ENCODE measurements at regions not wholly inside any gene's neighbourhood (a gene's known extent, or its start where the extent isn't known, plus 50 kb on each side); places are given as distances from the start of the nearest gene placed in this dataset.

- Histone ChIP-seq H3K4me1 (ENCODE audit: insufficient read depth, low read length) (peaks cover 48% of the 10 kb centered on the region), H3K36me3 (ENCODE audit: insufficient read depth, low read length) (no peaks in the 10 kb centered on the region), H3K4me3 (ENCODE audit: low read length) (no peak overlapping the region), H3K9ac (ENCODE audit: low read depth, low read length) (no peak overlapping the region; the same call in 1 of the 2 replicates), H3K27me3 (ENCODE audit: insufficient read depth, low read length) (no peaks in the 10 kb centered on the region), H3K27ac (ENCODE audit: low read depth, low read length) (peak overlapping the region; percentile 34; the same call in 1 of the 2 replicates), H3K9me3 (ENCODE audit: insufficient read depth, low read depth, low read length) (no peaks in the 10 kb centered on the region)
- WGBS: 69% methylated on average over 1 of the region's 1 CpG
These were observed 142.6 kb upstream of the CPSF6 start for GRCh38 chr12:69096669-69097335.

DNA sequence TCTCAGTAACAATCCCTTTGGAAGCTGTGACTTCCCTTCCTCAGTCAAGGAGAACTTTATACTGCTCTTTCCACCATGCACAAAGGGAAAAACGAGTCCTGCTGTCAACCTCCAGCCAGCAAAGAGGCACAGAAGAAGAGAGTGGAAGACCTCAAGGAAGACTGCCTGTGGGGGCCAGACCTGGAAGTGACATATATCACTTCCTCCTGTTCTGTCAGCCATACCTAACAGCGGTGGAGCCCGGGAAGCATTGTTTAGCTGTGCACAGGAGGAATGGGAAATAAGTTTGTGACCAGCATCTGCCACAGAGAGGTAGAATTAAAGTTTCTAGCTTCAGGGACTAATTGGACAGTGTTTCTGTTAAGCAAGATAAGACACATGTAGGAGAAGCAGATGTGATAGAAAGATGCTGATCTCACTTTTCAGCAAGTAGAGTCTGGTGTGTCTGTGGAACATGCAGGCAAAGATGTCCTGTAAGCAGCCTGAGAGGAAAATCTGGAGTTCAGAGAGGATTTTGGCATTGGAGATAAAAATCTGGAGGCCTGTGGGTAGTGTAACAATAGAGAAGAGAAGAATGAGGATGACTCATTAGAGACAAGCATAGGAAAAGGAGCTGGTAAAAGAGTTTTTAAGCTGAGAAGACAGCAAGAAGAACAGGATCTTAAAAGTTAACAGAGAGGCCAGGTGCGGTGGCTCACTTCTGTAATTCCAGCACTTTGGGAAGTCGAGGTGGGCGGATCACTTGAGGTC, 141.6 kb upstream of the CPSF6 start:
- H3K27ac ChIP-seq (ENCODE audit: low read depth, low read length): peak overlapping the region; percentile 34
- 83% methylated on average over 6 of the region's 6 CpGs for WGBS
- peaks cover 38% of the 10 kb centered on the region for H3K4me1 ChIP-seq (ENCODE audit: insufficient read depth, low read length)
- no peaks in the 10 kb centered on the region for H3K36me3 ChIP-seq (ENCODE audit: insufficient read depth, low read length)
- no peaks in the 10 kb centered on the region for H3K27me3 ChIP-seq (ENCODE audit: insufficient read depth, low read length)
- no peak overlapping the region for H3K4me3 ChIP-seq (ENCODE audit: low read length)
- H3K9ac ChIP-seq (ENCODE audit: low read depth, low read length): no peak overlapping the region
- no peaks in the 10 kb centered on the region for H3K9me3 ChIP-seq (ENCODE audit: insufficient read depth, low read depth, low read length)

- no peak overlapping the region for H3K4me3 ChIP-seq (ENCODE audit: low read length)
- no peaks in the 10 kb centered on the region for H3K9me3 ChIP-seq (ENCODE audit: insufficient read depth, low read depth, low read length)
- WGBS: 49% methylated on average over 7 of the region's 9 CpGs
- 0 out of 2 replicates have a peak overlapping the region, but pooled peaks have one; percentile 38 for H3K27ac ChIP-seq (ENCODE audit: low read depth, low read length)
- H3K27me3 ChIP-seq (ENCODE audit: insufficient read depth, low read length): no peaks in the 10 kb centered on the region
- no peaks in the 10 kb centered on the region for H3K36me3 ChIP-seq (ENCODE audit: insufficient read depth, low read length)
- peaks cover 37% of the 10 kb centered on the region for H3K4me1 ChIP-seq (ENCODE audit: insufficient read depth, low read length)
- no peak overlapping the region for H3K9ac ChIP-seq (ENCODE audit: low read depth, low read length)
These were observed 140.1 kb upstream of the CPSF6 start for GRCh38 chr12:69099201-69099837.

DNA sequence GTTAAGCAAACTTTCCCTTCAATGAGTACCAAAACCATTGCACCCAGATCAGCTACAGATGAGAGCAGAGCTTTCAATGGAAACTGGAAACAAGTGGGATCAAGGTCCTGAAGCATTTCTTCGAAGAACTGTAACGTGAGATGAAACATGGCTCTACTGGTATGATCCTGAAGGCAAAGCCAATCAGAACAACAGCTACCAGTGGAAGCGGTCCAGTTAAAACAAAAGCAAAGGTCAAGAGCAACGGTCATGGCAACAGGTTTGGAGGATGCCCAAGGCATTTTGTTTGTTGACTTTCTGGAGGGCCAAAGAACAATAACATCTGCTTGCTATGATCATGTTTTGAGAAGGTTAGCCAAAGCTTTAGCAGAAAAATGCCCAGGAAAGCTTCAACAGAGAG, 137.9 kb upstream of the CPSF6 start:
- Histone ChIP-seq H3K9ac (ENCODE audit: low read depth, low read length) (no peak overlapping the region), H3K4me1 (ENCODE audit: insufficient read depth, low read length) (peaks cover 27% of the 10 kb centered on the region), H3K27me3 (ENCODE audit: insufficient read depth, low read length) (no peaks in the 10 kb centered on the region), H3K4me3 (ENCODE audit: low read length) (no peak overlapping the region), H3K36me3 (ENCODE audit: insufficient read depth, low read length) (no peaks in the 10 kb centered on the region), H3K9me3 (ENCODE audit: insufficient read depth, low read depth, low read length) (no peaks in the 10 kb centered on the region), H3K27ac (ENCODE audit: low read depth, low read length) (no peak overlapping the region)
- WGBS: 95% methylated on average over 4 of the region's 4 CpGs

- H3K27ac ChIP-seq (ENCODE audit: low read depth, low read length): no peak overlapping the region
- WGBS: 94% methylated on average over 3 of the region's 3 CpGs
- H3K36me3 ChIP-seq (ENCODE audit: insufficient read depth, low read length): no peaks in the 10 kb centered on the region
- H3K9me3 ChIP-seq (ENCODE audit: insufficient read depth, low read depth, low read length): no peaks in the 10 kb centered on the region
- H3K4me3 ChIP-seq (ENCODE audit: low read length): no peak overlapping the region
- no peaks in the 10 kb centered on the region for H3K27me3 ChIP-seq (ENCODE audit: insufficient read depth, low read length)
- H3K9ac ChIP-seq (ENCODE audit: low read depth, low read length): no peak overlapping the region
- H3K4me1 ChIP-seq (ENCODE audit: insufficient read depth, low read length): peaks cover 20% of the 10 kb centered on the region; the same call in 1 of the 2 replicates
These were observed 136.5 kb upstream of the CPSF6 start for GRCh38 chr12:69102856-69103255.

DNA sequence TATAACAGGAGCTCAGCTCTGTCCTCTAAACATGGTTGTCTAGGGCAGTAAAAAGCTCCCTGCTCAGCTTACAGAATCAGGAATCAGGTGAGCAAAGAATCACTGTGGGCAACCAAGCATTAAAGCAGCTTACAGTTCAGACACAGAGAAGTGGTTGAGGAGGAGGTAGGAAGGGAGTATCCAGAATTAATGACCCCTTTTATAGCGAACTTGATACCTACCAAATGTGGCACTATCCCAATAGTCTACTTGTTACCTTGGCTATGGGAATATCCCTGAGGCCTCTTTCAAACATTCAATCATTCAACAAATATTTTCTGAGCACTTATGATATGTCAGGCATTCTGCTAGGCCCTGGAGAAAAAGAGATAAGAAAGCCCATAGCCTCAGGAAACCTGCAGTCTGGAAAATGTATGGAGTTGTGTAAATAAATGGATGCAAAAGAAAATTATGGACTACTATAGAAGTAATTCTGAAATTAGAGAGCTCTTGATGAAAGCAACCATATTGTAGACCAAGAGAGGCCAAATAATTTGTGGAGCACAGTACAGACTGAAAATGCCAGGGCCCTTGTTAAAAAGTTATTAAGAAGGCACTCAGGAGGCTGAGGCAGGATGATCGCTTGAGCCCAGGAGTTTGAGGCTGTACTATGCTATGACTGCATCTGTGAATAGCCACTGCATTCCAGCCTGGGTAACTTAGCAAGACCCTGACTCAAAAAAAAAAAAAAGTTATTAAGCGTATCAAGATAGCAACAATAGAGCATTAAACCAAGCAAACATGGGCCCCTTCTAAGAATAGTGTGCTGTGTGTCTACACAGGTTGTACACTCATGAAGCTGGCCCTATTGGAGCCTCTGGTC, 134.0 kb upstream of the CPSF6 start:
- Histone ChIP-seq H3K36me3 (ENCODE audit: insufficient read depth, low read length) (no peaks in the 10 kb centered on the region), H3K27ac (ENCODE audit: low read depth, low read length) (no peak overlapping the region)

DNA sequence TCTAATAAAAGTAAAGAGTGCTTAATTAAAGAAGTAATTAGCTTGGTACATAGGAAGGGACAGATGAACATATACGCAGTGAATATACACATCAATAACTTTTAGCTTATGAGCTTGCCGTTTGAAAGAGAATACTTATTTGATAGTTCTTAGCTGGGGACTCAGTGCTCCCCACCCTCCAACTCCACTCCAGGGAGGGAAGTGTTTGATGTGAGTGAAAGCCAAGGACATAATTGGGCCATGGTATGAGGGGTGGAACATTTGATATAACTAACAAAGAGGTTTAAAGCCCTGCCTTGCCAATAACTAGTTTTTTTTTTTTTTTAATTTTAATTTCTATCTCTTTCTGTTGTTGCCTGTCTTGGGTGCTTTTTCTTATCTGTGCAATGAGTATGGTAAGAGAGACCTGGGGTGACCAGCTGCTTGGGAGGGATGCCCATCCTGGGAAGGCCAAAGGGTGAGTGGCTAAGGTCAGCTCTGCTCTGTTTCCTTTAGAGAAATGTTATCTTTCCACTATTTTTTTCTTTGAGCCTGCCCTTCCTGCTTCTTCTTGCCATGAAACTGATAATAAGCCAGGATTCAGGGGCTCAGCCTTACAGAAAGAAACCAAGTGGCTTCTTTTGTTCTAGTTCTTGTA, 132.8 kb upstream of the CPSF6 start:
- no peaks in the 10 kb centered on the region for H3K9me3 ChIP-seq (ENCODE audit: insufficient read depth, low read depth, low read length)
- WGBS: no CpG with 5 or more reads among the region's 2 CpGs
- H3K4me1 ChIP-seq (ENCODE audit: insufficient read depth, low read length): peaks cover 11% of the 10 kb centered on the region
- H3K27ac ChIP-seq (ENCODE audit: low read depth, low read length): no peak overlapping the region
- H3K4me3 ChIP-seq (ENCODE audit: low read length): no peak overlapping the region
- H3K9ac ChIP-seq (ENCODE audit: low read depth, low read length): no peak overlapping the region
- no peaks in the 10 kb centered on the region for H3K27me3 ChIP-seq (ENCODE audit: insufficient read depth, low read length)
- no peaks in the 10 kb centered on the region for H3K36me3 ChIP-seq (ENCODE audit: insufficient read depth, low read length)

More for the DNA sequence above, 134.0 kb upstream of the CPSF6 start:
- H3K9me3 ChIP-seq (ENCODE audit: insufficient read depth, low read depth, low read length): no peaks in the 10 kb centered on the region
- H3K9ac ChIP-seq (ENCODE audit: low read depth, low read length): no peak overlapping the region
- H3K4me1 ChIP-seq (ENCODE audit: insufficient read depth, low read length): peaks cover 11% of the 10 kb centered on the region
- no peak overlapping the region for H3K4me3 ChIP-seq (ENCODE audit: low read length)
- WGBS: 92% methylated on average over 3 of the region's 3 CpGs
- no peaks in the 10 kb centered on the region for H3K27me3 ChIP-seq (ENCODE audit: insufficient read depth, low read length)

GRCh38 chr12:69107541-69107940, 131.8 kb upstream of the CPSF6 start:
- Histone ChIP-seq H3K4me1 (ENCODE audit: insufficient read depth, low read length) (peaks cover 11% of the 10 kb centered on the region), H3K4me3 (ENCODE audit: low read length) (no peak overlapping the region), H3K27me3 (ENCODE audit: insufficient read depth, low read length) (no peaks in the 10 kb centered on the region), H3K9me3 (ENCODE audit: insufficient read depth, low read depth, low read length) (no peaks in the 10 kb centered on the region), H3K27ac (ENCODE audit: low read depth, low read length) (no peak overlapping the region), H3K36me3 (ENCODE audit: insufficient read depth, low read length) (no peaks in the 10 kb centered on the region), H3K9ac (ENCODE audit: low read depth, low read length) (no peak overlapping the region)
- WGBS: 86% methylated on average over 1 of the region's 1 CpG

DNA sequence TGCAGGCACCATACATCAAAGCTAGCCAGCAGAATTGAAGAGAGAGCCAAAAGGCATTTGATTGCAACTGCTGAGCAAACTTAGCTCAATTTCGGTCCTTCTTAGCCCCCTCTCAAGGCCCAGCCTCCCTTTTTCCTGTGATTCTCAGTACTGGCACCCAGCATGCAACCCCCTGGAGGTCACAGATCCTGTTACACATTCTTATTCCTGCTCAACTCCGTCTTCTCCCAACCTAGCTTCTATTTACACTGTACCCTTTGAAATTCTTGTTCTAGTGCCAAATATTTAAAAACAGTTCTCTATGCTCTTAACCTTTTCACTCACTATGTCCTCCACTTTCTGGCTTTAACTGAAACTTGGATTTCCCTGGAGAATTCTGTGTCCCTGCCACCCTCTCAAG, 131.3 kb upstream of the CPSF6 start:
- no peak overlapping the region for H3K9ac ChIP-seq (ENCODE audit: low read depth, low read length)
- H3K4me3 ChIP-seq (ENCODE audit: low read length): no peak overlapping the region
- H3K4me1 ChIP-seq (ENCODE audit: insufficient read depth, low read length): peaks cover 11% of the 10 kb centered on the region
- H3K9me3 ChIP-seq (ENCODE audit: insufficient read depth, low read depth, low read length): no peaks in the 10 kb centered on the region
- no peak overlapping the region for H3K27ac ChIP-seq (ENCODE audit: low read depth, low read length)
- WGBS: 26% methylated on average over 2 of the region's 2 CpGs
- H3K36me3 ChIP-seq (ENCODE audit: insufficient read depth, low read length): no peaks in the 10 kb centered on the region
- no peaks in the 10 kb centered on the region for H3K27me3 ChIP-seq (ENCODE audit: insufficient read depth, low read length)

DNA sequence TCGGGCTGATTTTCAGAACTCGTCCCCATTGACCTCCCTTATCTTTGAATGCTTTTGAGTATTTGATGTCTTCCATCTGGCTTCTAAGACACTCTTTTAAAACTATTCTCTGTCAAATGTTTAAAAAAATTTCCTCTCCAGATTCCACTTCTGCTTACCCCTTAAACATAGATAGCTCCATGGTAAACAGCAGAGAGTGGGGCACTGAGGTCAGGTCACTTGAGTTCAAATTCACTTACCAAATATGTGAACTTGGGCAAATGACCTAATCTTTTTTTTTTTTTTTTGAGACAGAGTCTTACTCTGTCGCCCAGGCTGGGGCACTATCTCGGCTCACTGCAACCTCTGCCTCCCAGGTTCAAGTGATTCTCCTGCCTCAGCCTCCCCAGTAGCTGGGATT, 126.8 kb upstream of the CPSF6 start:
- H3K4me3 ChIP-seq (ENCODE audit: low read length): no peak overlapping the region
- peaks cover 8% of the 10 kb centered on the region for H3K4me1 ChIP-seq (ENCODE audit: insufficient read depth, low read length)
- H3K36me3 ChIP-seq (ENCODE audit: insufficient read depth, low read length): no peaks in the 10 kb centered on the region
- H3K9me3 ChIP-seq (ENCODE audit: insufficient read depth, low read depth, low read length): no peaks in the 10 kb centered on the region
- H3K27ac ChIP-seq (ENCODE audit: low read depth, low read length): no peak overlapping the region
- H3K27me3 ChIP-seq (ENCODE audit: insufficient read depth, low read length): no peaks in the 10 kb centered on the region
- WGBS: 96% methylated on average over 4 of the region's 4 CpGs
- H3K9ac ChIP-seq (ENCODE audit: low read depth, low read length): no peak overlapping the region

All from HUES64 (cell line).